T-cell (primary cell): ENCODE measurements at regions not wholly inside any gene's neighbourhood (a gene's known extent, or its start where the extent isn't known, plus 50 kb on each side); places are given as distances from the start of the nearest gene placed in this dataset.

Source experiments
- ATAC-seq, 4 experiments: fragments of 200-7000 bp in 3 of 4; fragments of 150-1000 bp in 1 of 4; cut with Tn5 transposase; replicated peaks in 1 of 4; 1 replicate in 3 of 4; 2 replicates in 1 of 4; pipeline ENCODE4 v1.10.0; 2021; ENCODE audit warnings: moderate library complexity in 3 of 4, mild to moderate bottlenecking in 2 of 4, moderate number of reproducible peaks in 1 of 4
- CTCF ChIA-PET, 2 donors: fragments of 300-600 bp; sonication (Branson Sonifier 250); formaldehyde crosslinking; loops; one replicate each; lab custom pipeline; 2022; ENCODE audit warnings: antibody characterized with exemption in 2 of 2; lab: Charles Lee
- POLR2A ChIA-PET, 2 donors: fragments of 300-600 bp; sonication (Branson Sonifier 250); formaldehyde crosslinking; loops; one replicate each; lab custom pipeline; 2022; ENCODE audit warnings: antibody characterized with exemption in 2 of 2; lab: Charles Lee
- DNase-seq, 35 experiments: peaks; one replicate each; pipeline versions ENCODE4 v3.0.0 to v3.0.0-alpha.2; 2013 to 2023
- H3K27ac ChIP-seq: one replicate; pipeline ENCODE4 v1.5.1; 2013; ENCODE audit warnings: low read length
- H3K27me3 ChIP-seq, 2 experiments: replicated peaks in 1 of 2; 1 replicate in 1 of 2; 2 replicates in 1 of 2; pipeline versions ENCODE4 v1.6.1 to v1.7.0; 2013; ENCODE audit warnings: low read length in 1 of 2, mixed read lengths in 1 of 2; ENCODE audit not compliant: control insufficient read depth in 2 of 2, insufficient read depth in 2 of 2; ENCODE audit errors: extremely low read depth in 1 of 2
- H3K36me3 ChIP-seq, 2 donors: 1 replicate in 1 of 2; 2 replicates in 1 of 2; pipeline versions ENCODE4 v1.6.1 to v1.7.0; 2013; ENCODE audit warnings: low read length in 1 of 2; ENCODE audit not compliant: control insufficient read depth in 2 of 2, insufficient read depth in 1 of 2; ENCODE audit errors: extremely low read depth in 1 of 2
- H3K4me1 ChIP-seq, 2 experiments: 1 replicate in 1 of 2; 2 replicates in 1 of 2; pipeline versions ENCODE4 v1.6.1 to v1.7.0; 2013; ENCODE audit warnings: low read length in 2 of 2, mixed read lengths in 1 of 2; ENCODE audit not compliant: insufficient read depth in 2 of 2, control insufficient read depth in 1 of 2; ENCODE audit errors: extremely low read depth in 1 of 2
- H3K4me3 ChIP-seq, 2 donors: 1 replicate in 1 of 2; 2 replicates in 1 of 2; pipeline versions ENCODE4 v1.5.1 to v1.7.0; 2013; ENCODE audit warnings: mild to moderate bottlenecking in 2 of 2, low read length in 1 of 2, moderate library complexity in 1 of 2; ENCODE audit not compliant: control insufficient read depth in 1 of 2; ENCODE audit errors: extremely low read depth in 1 of 2
- H3K9me3 ChIP-seq: 2 replicates; pipeline ENCODE4 v1.7.0; 2013
- H3K27ac Mint-ChIP-seq, 2 donors: one replicate each; pipeline ENCODE4 v1.8.0; 2020 to 2021; ENCODE audit warnings: mild to moderate bottlenecking in 2 of 2, mixed read lengths in 2 of 2
- H3K27me3 Mint-ChIP-seq, 2 donors: one replicate each; pipeline ENCODE4 v1.8.0; 2021 to 2022; ENCODE audit warnings: mixed read lengths in 2 of 2
- H3K36me3 Mint-ChIP-seq: one replicate; pipeline ENCODE4 v1.8.0; 2021; ENCODE audit warnings: mixed read lengths
- H3K4me1 Mint-ChIP-seq, 3 donors: one replicate each; pipeline ENCODE4 v1.8.0; 2020 to 2022; ENCODE audit warnings: mixed read lengths in 3 of 3, mild to moderate bottlenecking in 1 of 3
- H3K4me3 Mint-ChIP-seq, 3 donors: one replicate each; pipeline ENCODE4 v1.8.0; 2020 to 2022; ENCODE audit warnings: mild to moderate bottlenecking in 3 of 3, mixed read lengths in 3 of 3, moderate library complexity in 3 of 3
- H3K9me3 Mint-ChIP-seq, 3 donors: one replicate each; pipeline ENCODE4 v1.8.0; 2020 to 2022; ENCODE audit warnings: mixed read lengths in 3 of 3
- WGBS: methylation state at CpG from one replicate; pipeline ENCODE4 v1.1.5; 2013; ENCODE audit warnings: missing lambda C conversion rate; ENCODE audit not compliant: insufficient coverage; 5-methylcytosine and 5-hydroxymethylcytosine counted together

DNA sequence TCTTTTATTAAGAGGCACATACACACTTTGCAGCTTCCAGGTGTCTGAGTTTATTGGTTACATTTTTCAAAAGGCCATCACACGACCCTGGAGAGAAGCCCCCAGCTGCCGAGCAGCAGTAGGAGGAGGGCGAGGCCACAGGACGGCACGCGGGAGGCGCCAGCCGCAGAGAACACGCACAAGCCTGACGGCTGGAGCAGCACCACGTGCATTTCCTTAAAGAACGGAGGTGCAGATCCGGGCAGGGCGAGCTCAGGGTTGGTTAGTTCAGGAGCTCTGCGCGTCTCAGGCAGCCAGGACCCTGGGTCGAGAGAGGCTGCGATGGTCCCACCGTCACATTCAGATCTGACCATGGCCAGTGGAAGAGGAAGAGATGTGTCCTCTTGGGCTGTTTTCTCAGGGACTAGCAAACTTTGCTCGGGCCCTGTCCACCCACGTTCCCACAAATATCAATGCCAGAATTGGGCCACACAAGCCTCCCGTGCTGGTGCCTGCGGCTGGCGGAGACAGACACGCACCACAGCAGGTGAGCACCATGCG, 121.4 kb upstream of the AFDN start:
- peak overlapping the region in 1 of 3 donors; percentile 64 for H3K4me3 Mint-ChIP-seq
- ATAC-seq = no peak
- peaks cover 8 to 30% of the 10 kb centered on the region in 2 experiments for H3K4me1 ChIP-seq
- peaks cover 32 to 58% of the 10 kb centered on the region in 2 donors for H3K27me3 Mint-ChIP-seq
- peaks cover 33 to 49% (median 43%) of the 10 kb centered on the region in 3 donors for H3K4me1 Mint-ChIP-seq
- peak overlapping the region in 1 of 2 donors; percentile 20 for H3K4me3 ChIP-seq
- H3K27ac ChIP-seq = no peak overlapping the region
- H3K9me3 Mint-ChIP-seq = no peaks in the 10 kb centered on the region
- peaks cover 2 to 80% of the 10 kb centered on the region in 2 experiments for H3K27me3 ChIP-seq
- no peak for DNase-seq
- POLR2A ChIA-PET = no interaction called here
- H3K36me3 Mint-ChIP-seq = no peaks in the 10 kb centered on the region
- WGBS = 61% methylated on average over 26 of the region's 26 CpGs
- no peak overlapping the region for H3K27ac Mint-ChIP-seq
- CTCF ChIA-PET = no interaction called here
- no peaks in the 10 kb centered on the region for H3K36me3 ChIP-seq
- H3K9me3 ChIP-seq = no peaks in the 10 kb centered on the region

DNA sequence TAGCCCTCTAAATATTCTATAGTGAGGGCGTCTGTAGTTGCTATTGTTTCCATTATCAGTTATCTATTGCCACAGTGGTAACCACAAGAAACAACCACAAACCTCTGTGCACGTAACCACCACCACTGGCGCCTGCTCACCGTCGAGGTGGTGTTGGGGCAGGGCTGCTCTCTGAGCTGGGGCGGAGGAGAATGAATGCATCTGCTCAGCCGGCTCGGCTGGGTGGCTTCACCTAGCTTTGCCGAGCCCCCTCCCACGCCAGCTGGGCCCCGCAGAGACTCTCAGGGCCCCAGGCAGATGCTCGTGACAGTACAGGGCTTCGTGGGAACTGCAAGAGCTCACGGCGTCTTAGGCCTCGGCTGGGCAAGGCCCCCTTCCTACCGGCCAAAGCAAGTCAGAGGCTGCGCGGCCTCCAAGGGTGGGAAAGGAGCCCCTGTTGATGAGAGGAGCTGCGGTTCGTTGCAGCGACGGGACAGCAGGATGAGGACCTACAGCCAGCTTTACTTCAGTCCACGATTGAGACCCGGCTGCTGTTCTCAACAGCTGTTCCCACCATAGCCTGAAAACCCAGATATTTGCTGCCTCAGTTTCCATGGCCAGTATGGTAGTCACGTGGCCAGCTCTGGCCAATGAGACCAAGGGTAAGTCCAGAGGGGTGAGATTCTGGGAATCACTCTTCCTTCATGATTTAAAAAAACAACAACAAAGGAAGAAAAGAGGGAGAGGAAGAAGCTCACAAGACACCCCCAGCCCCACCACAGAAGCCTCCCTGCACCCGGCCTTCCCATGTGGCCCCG, 120.2 kb upstream of the AFDN start:
- no peaks in the 10 kb centered on the region for H3K9me3 Mint-ChIP-seq
- no peak overlapping the region for H3K4me3 ChIP-seq
- ATAC-seq = peak; percentile 79 to 99 (median 94)
- no peaks in the 10 kb centered on the region for H3K36me3 ChIP-seq
- H3K27ac ChIP-seq = no peak overlapping the region
- H3K27me3 ChIP-seq = peaks cover 2 to 84% of the 10 kb centered on the region in 2 experiments
- DNase-seq = peak in 32 of 35 experiments; percentile 4 to 73 (median 40)
- peaks cover 39 to 66% of the 10 kb centered on the region in 2 donors for H3K27me3 Mint-ChIP-seq
- H3K4me3 Mint-ChIP-seq = peak overlapping the region; percentile 15 to 64 (median 18)
- 18% methylated on average over 20 of the region's 28 CpGs for WGBS
- H3K4me1 Mint-ChIP-seq = peaks cover 30 to 41% (median 37%) of the 10 kb centered on the region in 3 donors
- peaks cover 6 to 28% of the 10 kb centered on the region in 2 experiments for H3K4me1 ChIP-seq
- H3K36me3 Mint-ChIP-seq = no peaks in the 10 kb centered on the region
- no peak overlapping the region for H3K27ac Mint-ChIP-seq
- ChIA-PET CTCF (interaction anchor here in 1 of 2 donors (0.6 kb wide), 1 partner anchor 1191 kb away, joined by 4 read pairs; no protein-coding TSS in a partner anchor), POLR2A (no interaction called here)
- H3K9me3 ChIP-seq = no peaks in the 10 kb centered on the region

DNA sequence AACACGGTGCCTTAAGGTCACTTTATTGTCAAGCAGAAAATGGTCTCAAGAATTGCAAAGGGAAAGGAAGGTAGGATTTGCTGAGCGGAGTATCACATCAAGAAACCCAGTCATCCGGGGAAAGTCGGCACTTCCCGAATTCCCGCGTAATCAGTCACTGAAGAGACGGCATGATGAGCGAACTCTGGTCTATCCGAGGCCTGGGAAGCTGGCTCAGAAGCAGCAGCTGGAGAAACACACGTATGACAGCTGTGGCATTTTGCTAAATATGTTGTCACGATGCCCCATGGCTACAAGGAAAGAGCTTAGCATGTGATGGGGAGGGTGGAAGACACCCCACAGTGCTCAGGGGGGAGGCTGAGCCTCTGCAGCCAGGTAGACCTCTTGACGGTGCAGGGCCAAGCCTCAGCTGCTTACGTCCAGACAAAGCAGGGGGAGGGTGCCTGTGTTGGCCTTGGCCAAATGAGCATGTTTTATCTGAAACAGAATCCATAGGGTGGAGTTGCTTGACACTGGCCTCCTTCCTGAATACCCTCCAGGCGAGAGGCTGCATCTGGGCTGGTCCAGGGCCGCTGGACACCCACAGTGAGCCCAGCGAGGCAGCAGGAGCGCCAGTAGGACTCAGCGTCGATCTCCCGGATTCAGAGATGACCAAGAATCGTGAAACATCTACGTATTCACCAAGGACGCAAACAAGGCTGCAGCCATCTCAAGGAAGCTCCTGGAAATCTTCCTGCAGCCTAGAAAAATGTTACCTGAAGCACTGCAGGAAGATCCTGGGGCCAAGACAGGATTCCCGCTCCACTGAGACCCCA, 118.8 kb upstream of the AFDN start:
- H3K27ac Mint-ChIP-seq = peak overlapping the region in 1 of 2 donors; percentile 23

DNA sequence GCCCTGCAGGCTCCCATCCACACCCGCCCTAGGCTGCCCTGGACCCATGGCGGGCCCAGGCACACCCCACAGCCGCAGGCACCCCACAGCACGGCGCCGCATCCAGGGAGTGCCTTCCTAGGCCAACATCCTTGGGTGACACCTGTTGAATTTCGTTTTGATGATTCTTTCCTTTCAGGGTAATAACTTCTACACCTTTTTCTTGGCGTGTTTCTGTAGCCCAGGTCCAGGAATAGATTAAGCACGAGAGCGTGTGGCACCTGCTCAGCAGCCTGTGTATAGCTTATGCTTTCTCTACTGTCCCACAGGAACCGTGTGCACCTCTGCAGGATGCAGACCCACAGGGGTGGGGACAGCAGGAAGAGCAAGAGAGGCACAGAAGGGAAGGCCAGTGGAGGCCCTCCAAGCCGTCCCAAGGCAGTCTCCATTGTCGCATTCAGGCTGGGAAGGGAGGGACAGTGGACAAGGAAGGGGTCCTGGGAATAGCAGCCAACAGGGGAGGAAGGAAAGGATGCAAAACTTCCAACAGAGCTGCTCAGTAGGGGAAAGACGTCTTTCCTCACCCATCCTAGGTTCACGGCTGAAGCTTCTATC, 118.1 kb upstream of the AFDN start:
- DNase-seq = no peak
- no peak overlapping the region for H3K4me3 Mint-ChIP-seq
- POLR2A ChIA-PET = no interaction called here

More for the DNA sequence above, 118.8 kb upstream of the AFDN start:
- Mint-ChIP-seq H3K4me1 (peaks cover 30 to 41% (median 37%) of the 10 kb centered on the region in 3 donors), H3K36me3 (no peaks in the 10 kb centered on the region), H3K27me3 (peaks cover 50 to 74% of the 10 kb centered on the region in 2 donors), H3K4me3 (no peak overlapping the region), H3K9me3 (no peaks in the 10 kb centered on the region)
- ATAC-seq (no peak), DNase-seq (no peak)
- no peaks in the 10 kb centered on the region for H3K36me3 ChIP-seq
- H3K9me3 ChIP-seq = no peaks in the 10 kb centered on the region
- ChIA-PET CTCF (no interaction called here), POLR2A (no interaction called here)
- no peak overlapping the region for H3K27ac ChIP-seq
- 88% methylated on average over 25 of the region's 25 CpGs for WGBS
- H3K4me3 ChIP-seq = no peak overlapping the region
- H3K4me1 ChIP-seq = peaks cover 6 to 28% of the 10 kb centered on the region in 2 experiments
- H3K27me3 ChIP-seq = peaks cover 2 to 93% of the 10 kb centered on the region in 2 experiments

DNA sequence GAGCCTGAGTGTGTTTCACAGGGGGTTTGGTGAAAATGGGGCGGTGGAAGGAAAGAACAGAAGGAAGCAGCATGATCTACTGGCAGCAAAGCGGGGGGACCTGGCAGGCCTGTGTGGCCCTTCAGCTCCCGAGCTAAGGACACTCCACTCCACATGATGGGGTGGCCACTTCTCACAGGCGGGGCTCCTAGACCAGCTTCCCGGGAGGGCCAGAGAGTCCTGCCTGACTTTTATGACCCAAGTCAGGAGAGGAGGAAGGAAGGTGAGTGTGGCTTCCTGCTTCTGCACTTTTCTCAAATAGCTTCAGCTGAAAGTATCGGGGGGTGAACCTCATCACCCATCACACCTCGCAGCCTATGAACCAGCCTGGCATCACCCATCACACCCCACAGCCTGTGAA, 117.5 kb upstream of the AFDN start:
- Mint-ChIP-seq H3K27me3 (peaks cover 59 to 75% of the 10 kb centered on the region in 2 donors), H3K9me3 (no peaks in the 10 kb centered on the region), H3K36me3 (no peaks in the 10 kb centered on the region), H3K4me1 (peaks cover 30 to 41% (median 37%) of the 10 kb centered on the region in 3 donors), H3K27ac (no peak overlapping the region), H3K4me3 (no peak overlapping the region)
- CTCF ChIA-PET = no interaction called here
- H3K4me1 ChIP-seq = peaks cover 6 to 27% of the 10 kb centered on the region in 2 experiments
- WGBS = 55% methylated on average over 4 of the region's 7 CpGs
- no peak overlapping the region for H3K27ac ChIP-seq
- ATAC-seq (no peak), DNase-seq (no peak)
- H3K4me3 ChIP-seq = no peak overlapping the region
- POLR2A ChIA-PET = no interaction called here
- H3K27me3 ChIP-seq = peaks cover 2 to 91% of the 10 kb centered on the region in 2 experiments
- no peaks in the 10 kb centered on the region for H3K9me3 ChIP-seq
- no peaks in the 10 kb centered on the region for H3K36me3 ChIP-seq

More for the DNA sequence above, 118.1 kb upstream of the AFDN start:
- CTCF ChIA-PET = no interaction called here
- Mint-ChIP-seq H3K4me1 (peaks cover 30 to 41% (median 37%) of the 10 kb centered on the region in 3 donors), H3K27ac (no peak overlapping the region), H3K27me3 (peaks cover 53 to 77% of the 10 kb centered on the region in 2 donors), H3K36me3 (no peaks in the 10 kb centered on the region), H3K9me3 (no peaks in the 10 kb centered on the region)
- no peaks in the 10 kb centered on the region for H3K36me3 ChIP-seq
- no peak overlapping the region for H3K4me3 ChIP-seq
- H3K27ac ChIP-seq = no peak overlapping the region
- WGBS = 82% methylated on average over 12 of the region's 15 CpGs
- ATAC-seq = no peak
- H3K4me1 ChIP-seq = peaks cover 6 to 28% of the 10 kb centered on the region in 2 experiments
- H3K9me3 ChIP-seq = no peaks in the 10 kb centered on the region
- H3K27me3 ChIP-seq = peaks cover 2 to 91% of the 10 kb centered on the region in 2 experiments
